ENCODE measurements at regions not wholly inside any gene's neighbourhood (a gene's known extent, or its start where the extent isn't known, plus 50 kb on each side); places are given as distances from the start of the nearest gene placed in this dataset.

DNA sequence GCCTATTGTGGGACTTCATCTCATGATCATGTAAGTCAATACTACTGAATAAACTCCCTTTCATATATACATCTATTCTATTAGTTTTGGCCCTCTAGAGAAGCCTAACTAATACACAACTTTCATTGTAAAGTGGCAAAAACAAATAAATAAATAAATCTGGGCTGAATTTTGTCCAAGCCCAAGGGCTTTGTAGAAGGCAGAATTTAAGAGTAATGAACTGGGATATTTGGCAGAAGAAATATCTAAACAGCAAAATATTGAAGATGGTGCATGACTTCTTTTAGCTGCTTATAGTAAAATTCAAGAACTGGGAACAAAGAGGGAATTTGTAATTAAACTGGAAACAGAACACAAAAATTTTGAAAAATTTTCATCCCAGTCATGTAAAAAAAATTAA lies 246.7 kb upstream of the GULP1 start:
- TF ChIP-seq, protein P1, sequence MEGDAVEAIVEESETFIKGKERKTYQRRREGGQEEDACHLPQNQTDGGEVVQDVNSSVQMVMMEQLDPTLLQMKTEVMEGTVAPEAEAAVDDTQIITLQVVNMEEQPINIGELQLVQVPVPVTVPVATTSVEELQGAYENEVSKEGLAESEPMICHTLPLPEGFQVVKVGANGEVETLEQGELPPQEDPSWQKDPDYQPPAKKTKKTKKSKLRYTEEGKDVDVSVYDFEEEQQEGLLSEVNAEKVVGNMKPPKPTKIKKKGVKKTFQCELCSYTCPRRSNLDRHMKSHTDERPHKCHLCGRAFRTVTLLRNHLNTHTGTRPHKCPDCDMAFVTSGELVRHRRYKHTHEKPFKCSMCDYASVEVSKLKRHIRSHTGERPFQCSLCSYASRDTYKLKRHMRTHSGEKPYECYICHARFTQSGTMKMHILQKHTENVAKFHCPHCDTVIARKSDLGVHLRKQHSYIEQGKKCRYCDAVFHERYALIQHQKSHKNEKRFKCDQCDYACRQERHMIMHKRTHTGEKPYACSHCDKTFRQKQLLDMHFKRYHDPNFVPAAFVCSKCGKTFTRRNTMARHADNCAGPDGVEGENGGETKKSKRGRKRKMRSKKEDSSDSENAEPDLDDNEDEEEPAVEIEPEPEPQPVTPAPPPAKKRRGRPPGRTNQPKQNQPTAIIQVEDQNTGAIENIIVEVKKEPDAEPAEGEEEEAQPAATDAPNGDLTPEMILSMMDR (IDR thresholded peaks at IDR 0.05; ENCODE audit: low read depth, low read length, missing input control), result no peak
- no peak for TF ChIP-seq RAD21 (IDR thresholded peaks at IDR 0.05)
- TF ChIP-seq, protein P2, sequence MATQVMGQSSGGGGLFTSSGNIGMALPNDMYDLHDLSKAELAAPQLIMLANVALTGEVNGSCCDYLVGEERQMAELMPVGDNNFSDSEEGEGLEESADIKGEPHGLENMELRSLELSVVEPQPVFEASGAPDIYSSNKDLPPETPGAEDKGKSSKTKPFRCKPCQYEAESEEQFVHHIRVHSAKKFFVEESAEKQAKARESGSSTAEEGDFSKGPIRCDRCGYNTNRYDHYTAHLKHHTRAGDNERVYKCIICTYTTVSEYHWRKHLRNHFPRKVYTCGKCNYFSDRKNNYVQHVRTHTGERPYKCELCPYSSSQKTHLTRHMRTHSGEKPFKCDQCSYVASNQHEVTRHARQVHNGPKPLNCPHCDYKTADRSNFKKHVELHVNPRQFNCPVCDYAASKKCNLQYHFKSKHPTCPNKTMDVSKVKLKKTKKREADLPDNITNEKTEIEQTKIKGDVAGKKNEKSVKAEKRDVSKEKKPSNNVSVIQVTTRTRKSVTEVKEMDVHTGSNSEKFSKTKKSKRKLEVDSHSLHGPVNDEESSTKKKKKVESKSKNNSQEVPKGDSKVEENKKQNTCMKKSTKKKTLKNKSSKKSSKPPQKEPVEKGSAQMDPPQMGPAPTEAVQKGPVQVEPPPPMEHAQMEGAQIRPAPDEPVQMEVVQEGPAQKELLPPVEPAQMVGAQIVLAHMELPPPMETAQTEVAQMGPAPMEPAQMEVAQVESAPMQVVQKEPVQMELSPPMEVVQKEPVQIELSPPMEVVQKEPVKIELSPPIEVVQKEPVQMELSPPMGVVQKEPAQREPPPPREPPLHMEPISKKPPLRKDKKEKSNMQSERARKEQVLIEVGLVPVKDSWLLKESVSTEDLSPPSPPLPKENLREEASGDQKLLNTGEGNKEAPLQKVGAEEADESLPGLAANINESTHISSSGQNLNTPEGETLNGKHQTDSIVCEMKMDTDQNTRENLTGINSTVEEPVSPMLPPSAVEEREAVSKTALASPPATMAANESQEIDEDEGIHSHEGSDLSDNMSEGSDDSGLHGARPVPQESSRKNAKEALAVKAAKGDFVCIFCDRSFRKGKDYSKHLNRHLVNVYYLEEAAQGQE (IDR thresholded peaks at IDR 0.05), result no peak

Data from liver (tissue), 3 donors.